ENCODE measurements at regions not wholly inside any gene's neighbourhood (a gene's known extent, or its start where the extent isn't known, plus 50 kb on each side); places are given as distances from the start of the nearest gene placed in this dataset.

- TF ChIP-seq, protein P1, sequence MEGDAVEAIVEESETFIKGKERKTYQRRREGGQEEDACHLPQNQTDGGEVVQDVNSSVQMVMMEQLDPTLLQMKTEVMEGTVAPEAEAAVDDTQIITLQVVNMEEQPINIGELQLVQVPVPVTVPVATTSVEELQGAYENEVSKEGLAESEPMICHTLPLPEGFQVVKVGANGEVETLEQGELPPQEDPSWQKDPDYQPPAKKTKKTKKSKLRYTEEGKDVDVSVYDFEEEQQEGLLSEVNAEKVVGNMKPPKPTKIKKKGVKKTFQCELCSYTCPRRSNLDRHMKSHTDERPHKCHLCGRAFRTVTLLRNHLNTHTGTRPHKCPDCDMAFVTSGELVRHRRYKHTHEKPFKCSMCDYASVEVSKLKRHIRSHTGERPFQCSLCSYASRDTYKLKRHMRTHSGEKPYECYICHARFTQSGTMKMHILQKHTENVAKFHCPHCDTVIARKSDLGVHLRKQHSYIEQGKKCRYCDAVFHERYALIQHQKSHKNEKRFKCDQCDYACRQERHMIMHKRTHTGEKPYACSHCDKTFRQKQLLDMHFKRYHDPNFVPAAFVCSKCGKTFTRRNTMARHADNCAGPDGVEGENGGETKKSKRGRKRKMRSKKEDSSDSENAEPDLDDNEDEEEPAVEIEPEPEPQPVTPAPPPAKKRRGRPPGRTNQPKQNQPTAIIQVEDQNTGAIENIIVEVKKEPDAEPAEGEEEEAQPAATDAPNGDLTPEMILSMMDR (IDR thresholded peaks at IDR 0.05) = no peak
- no peak for TF ChIP-seq POLR2AphosphoS5 (IDR thresholded peaks at IDR 0.05)
- TF ChIP-seq POLR2A (IDR thresholded peaks at IDR 0.05; ENCODE audit: low read depth) = no peak
- TF ChIP-seq EP300 (IDR thresholded peaks at IDR 0.05) = no peak
These were observed 358.9 kb downstream of the CENPW start for GRCh38 chr6:126698732-126699240.
